GM19239 (cell line): ENCODE measurements at regions not wholly inside any gene's neighbourhood (a gene's known extent, or its start where the extent isn't known, plus 50 kb on each side); places are given as distances from the start of the nearest gene placed in this dataset.
A peak's percentile ranks its signal among the peaks of the same experiment; 100 is the strongest.
"Not testable (repeated sequence)": the region's sequence is repeated elsewhere in the genome, so short reads cannot be mapped to it uniquely, and the experiment has no call there.

Experiments
- DNase-seq: peaks from one replicate; pipeline ENCODE4 v3.0.0; 2011; ENCODE audit warnings: low spot score; ENCODE audit not compliant: insufficient read length
- FAIRE-seq: peaks from 2 replicates; lab custom pipeline; 2011; peaks lifted over from hg19 to GRCh38; lab: Jason Lieb, UNC

- DNase-seq (no peak), FAIRE-seq (no peak)
These were observed 358.6 kb upstream of the ARHGEF26 start for GRCh38 chr3:153762411-153763235.

- no peak for FAIRE-seq
- no peak for DNase-seq
These were observed 353.3 kb upstream of the ARHGEF26 start for GRCh38 chr3:153767601-153768560.

GRCh38 chr3:153768561-153769469, 352.4 kb upstream of the ARHGEF26 start:
- FAIRE-seq, result peak; percentile 91
- DNase-seq, result peak; percentile 22

GRCh38 chr3:153783106-153783505, 338.1 kb upstream of the ARHGEF26 start:
- DNase-seq, result no peak
- FAIRE-seq, result no peak

GRCh38 chr3:153783741-153784480, 337.3 kb upstream of the ARHGEF26 start:
- DNase-seq (no peak), FAIRE-seq (no peak)

GRCh38 chr3:153785901-153786300, 335.3 kb upstream of the ARHGEF26 start:
- DNase-seq (no peak), FAIRE-seq (no peak)

- FAIRE-seq, result no peak
- no peak for DNase-seq
These were observed 331.8 kb upstream of the ARHGEF26 start for GRCh38 chr3:153789380-153789779.

GRCh38 chr3:153797056-153797455, 324.1 kb upstream of the ARHGEF26 start:
- DNase-seq, FAIRE-seq: not testable (repeated sequence)

GRCh38 chr3:153809097-153809496, 312.1 kb upstream of the ARHGEF26 start:
- no peak for DNase-seq
- no peak for FAIRE-seq

GRCh38 chr3:153818338-153818737, 302.9 kb upstream of the ARHGEF26 start:
- DNase-seq, result no peak

GRCh38 chr3:153820035-153820434, 301.2 kb upstream of the ARHGEF26 start:
- no peak for DNase-seq
- FAIRE-seq, result no peak

More at GRCh38 chr3:153818338-153818737, 302.9 kb upstream of the ARHGEF26 start:
- no peak for FAIRE-seq

- DNase-seq, FAIRE-seq: not testable (repeated sequence)
These were observed 292.8 kb upstream of the ARHGEF26 start for GRCh38 chr3:153828346-153828745.

- no peak for FAIRE-seq
- no peak for DNase-seq
These were observed 291.5 kb upstream of the ARHGEF26 start for GRCh38 chr3:153829606-153830170.

GRCh38 chr3:153830552-153830951, 290.6 kb upstream of the ARHGEF26 start:
- DNase-seq, result no peak
- FAIRE-seq, result no peak

- peak; percentile 40 for FAIRE-seq
- DNase-seq, result peak; percentile 3
These were observed 285.6 kb upstream of the ARHGEF26 start for GRCh38 chr3:153835540-153835939.

- DNase-seq (no peak), FAIRE-seq (no peak)
These were observed 280.7 kb upstream of the ARHGEF26 start for GRCh38 chr3:153840487-153840886.

GRCh38 chr3:153843994-153844393, 277.2 kb upstream of the ARHGEF26 start:
- FAIRE-seq, result no peak
- no peak for DNase-seq

- FAIRE-seq (no peak), DNase-seq (no peak)
These were observed 275.9 kb upstream of the ARHGEF26 start for GRCh38 chr3:153845311-153845710.

- FAIRE-seq, result no peak
- DNase-seq, result no peak
These were observed 272.5 kb upstream of the ARHGEF26 start for GRCh38 chr3:153848702-153849101.
